Progenitor cell of endocrine pancreas (in vitro differentiated cells): ENCODE measurements at regions not wholly inside any gene's neighbourhood (a gene's known extent, or its start where the extent isn't known, plus 50 kb on each side); places are given as distances from the start of the nearest gene placed in this dataset.

Experiments used
- DNase-seq: peaks from one replicate; pipeline ENCODE4 v3.0.0; 2021; ENCODE audit warnings: low spot score; ENCODE audit not compliant: unreplicated experiment
- H3K27ac Mint-ChIP-seq: 2 replicates; pipeline ENCODE4 v1.8.0; 2021; ENCODE audit warnings: mild to moderate bottlenecking, moderate library complexity, mixed read lengths
- H3K27me3 Mint-ChIP-seq: 2 replicates; pipeline ENCODE4 v1.8.0; 2021; ENCODE audit warnings: mixed read lengths
- H3K36me3 Mint-ChIP-seq: 2 replicates; pipeline ENCODE4 v1.8.0; 2022; ENCODE audit warnings: mixed read lengths; ENCODE audit not compliant: insufficient read depth
- H3K4me1 Mint-ChIP-seq: 2 replicates; pipeline ENCODE4 v1.8.0; 2021; ENCODE audit warnings: low read depth, mixed read lengths
- H3K4me3 Mint-ChIP-seq: 2 replicates; pipeline ENCODE4 v1.8.0; 2021; ENCODE audit warnings: low read depth, mild to moderate bottlenecking, moderate library complexity, mixed read lengths
- H3K9me3 Mint-ChIP-seq: 2 replicates; pipeline ENCODE4 v1.8.0; 2021; ENCODE audit warnings: low read depth, mixed read lengths
- CTCF ChIP-seq: fragments of 200-600 bp; sonication (generic); IDR thresholded peaks from one replicate; pipeline ENCODE4 v1.5.0; 2021; ENCODE audit warnings: antibody characterized with exemption, mild to moderate bottlenecking; ENCODE audit not compliant: unreplicated experiment

- no peak overlapping the region for H3K4me3 Mint-ChIP-seq
- no peaks in the 10 kb centered on the region for H3K4me1 Mint-ChIP-seq
- H3K9me3 Mint-ChIP-seq: no peaks in the 10 kb centered on the region
- no peak for DNase-seq
- H3K36me3 Mint-ChIP-seq: no peaks in the 10 kb centered on the region
- TF ChIP-seq CTCF: no peak
- H3K27ac Mint-ChIP-seq: no peak overlapping the region
- H3K27me3 Mint-ChIP-seq: peaks cover 14% of the 10 kb centered on the region
Observed at GRCh38 chr2:114065731-114066130, 175.8 kb downstream of the ACTR3 start.

GRCh38 chr2:114066186-114066747, 176.4 kb downstream of the ACTR3 start:
- Mint-ChIP-seq H3K4me1 (no peaks in the 10 kb centered on the region), H3K4me3 (no peak overlapping the region), H3K27ac (no peak overlapping the region), H3K36me3 (no peaks in the 10 kb centered on the region), H3K9me3 (no peaks in the 10 kb centered on the region), H3K27me3 (peaks cover 14% of the 10 kb centered on the region)
- DNase-seq: no peak
- TF ChIP-seq CTCF: no peak

GRCh38 chr2:114068438-114068837, 178.5 kb downstream of the ACTR3 start:
- H3K4me3 Mint-ChIP-seq: no peak overlapping the region

GRCh38 chr2:114076961-114077360, 187.1 kb downstream of the ACTR3 start:
- H3K4me1 Mint-ChIP-seq: peaks cover 28% of the 10 kb centered on the region
- H3K27me3 Mint-ChIP-seq: no peaks in the 10 kb centered on the region
- peak overlapping the region; percentile 4 for H3K4me3 Mint-ChIP-seq
- peaks cover 8% of the 10 kb centered on the region for H3K9me3 Mint-ChIP-seq
- no peak for DNase-seq
- no peak for TF ChIP-seq CTCF
- peak overlapping the region; percentile 81 for H3K27ac Mint-ChIP-seq
- H3K36me3 Mint-ChIP-seq: no peaks in the 10 kb centered on the region

More at GRCh38 chr2:114068438-114068837, 178.5 kb downstream of the ACTR3 start:
- no peak for TF ChIP-seq CTCF
- no peaks in the 10 kb centered on the region for H3K4me1 Mint-ChIP-seq
- no peaks in the 10 kb centered on the region for H3K36me3 Mint-ChIP-seq
- DNase-seq: no peak
- H3K9me3 Mint-ChIP-seq: no peaks in the 10 kb centered on the region
- no peak overlapping the region for H3K27ac Mint-ChIP-seq
- H3K27me3 Mint-ChIP-seq: peaks cover 14% of the 10 kb centered on the region

GRCh38 chr2:114079366-114080004, 189.6 kb downstream of the ACTR3 start:
- H3K27ac Mint-ChIP-seq: no peak overlapping the region
- DNase-seq: no peak
- peaks cover 10% of the 10 kb centered on the region for H3K9me3 Mint-ChIP-seq
- no peaks in the 10 kb centered on the region for H3K36me3 Mint-ChIP-seq
- no peak overlapping the region for H3K4me3 Mint-ChIP-seq
- peaks cover 24% of the 10 kb centered on the region for H3K4me1 Mint-ChIP-seq
- H3K27me3 Mint-ChIP-seq: no peaks in the 10 kb centered on the region
- no peak for TF ChIP-seq CTCF
